Calu3 (cell line): ENCODE measurements at regions not wholly inside any gene's neighbourhood (a gene's known extent, or its start where the extent isn't known, plus 50 kb on each side); places are given as distances from the start of the nearest gene placed in this dataset.

Experiments
- BruUV-seq: library from RNA; stranded (reverse); fragments of 400-500 nt; replicated peaks from 2 replicates; lab custom pipeline; 2021; lab: Mats Ljungman, UMichigan
- CTCF ChIA-PET: fragments of 300-600 bp; sonication (Branson Sonifier 250); formaldehyde crosslinking; loops from one replicate; lab custom pipeline; 2022; ENCODE audit warnings: antibody characterized with exemption; lab: Charles Lee
- DNase-seq: peaks from one replicate; pipeline ENCODE4 v3.0.0; 2022
- H3K27ac Mint-ChIP-seq: one replicate; pipeline ENCODE4 v1.8.0; 2022; ENCODE audit warnings: mixed read lengths; ENCODE audit not compliant: unreplicated experiment
- H3K27me3 Mint-ChIP-seq: one replicate; pipeline ENCODE4 v1.8.0; 2022; ENCODE audit warnings: mixed read lengths; ENCODE audit not compliant: unreplicated experiment
- H3K36me3 Mint-ChIP-seq: one replicate; pipeline ENCODE4 v1.8.0; 2022; ENCODE audit warnings: mild to moderate bottlenecking, moderate library complexity, mixed read lengths; ENCODE audit not compliant: insufficient read depth, unreplicated experiment
- H3K4me1 Mint-ChIP-seq: one replicate; pipeline ENCODE4 v1.8.0; 2022; ENCODE audit warnings: mild to moderate bottlenecking, low read depth, mixed read lengths; ENCODE audit not compliant: unreplicated experiment
- H3K4me3 Mint-ChIP-seq: one replicate; pipeline ENCODE4 v1.8.0; 2022; ENCODE audit warnings: mild to moderate bottlenecking, low read depth, moderate library complexity, mixed read lengths; ENCODE audit not compliant: unreplicated experiment
- H3K9me3 Mint-ChIP-seq: one replicate; pipeline ENCODE4 v1.8.0; 2022; ENCODE audit warnings: low read depth, mixed read lengths; ENCODE audit not compliant: unreplicated experiment
- intact Hi-C: fragments of 100-400 bp; cut with micrococcal nuclease; formaldehyde crosslinking; loops from one replicate; pipeline ENCODE4 v1.10.0; 2022; ENCODE audit not compliant: unreplicated experiment
- TF ChIP-seq, protein P1 (sequence below): fragments of 200-600 bp; IDR thresholded peaks from one replicate; pipeline ENCODE4 v1.8.0; 2022; ENCODE audit warnings: antibody characterized with exemption; ENCODE audit not compliant: unreplicated experiment

DNA sequence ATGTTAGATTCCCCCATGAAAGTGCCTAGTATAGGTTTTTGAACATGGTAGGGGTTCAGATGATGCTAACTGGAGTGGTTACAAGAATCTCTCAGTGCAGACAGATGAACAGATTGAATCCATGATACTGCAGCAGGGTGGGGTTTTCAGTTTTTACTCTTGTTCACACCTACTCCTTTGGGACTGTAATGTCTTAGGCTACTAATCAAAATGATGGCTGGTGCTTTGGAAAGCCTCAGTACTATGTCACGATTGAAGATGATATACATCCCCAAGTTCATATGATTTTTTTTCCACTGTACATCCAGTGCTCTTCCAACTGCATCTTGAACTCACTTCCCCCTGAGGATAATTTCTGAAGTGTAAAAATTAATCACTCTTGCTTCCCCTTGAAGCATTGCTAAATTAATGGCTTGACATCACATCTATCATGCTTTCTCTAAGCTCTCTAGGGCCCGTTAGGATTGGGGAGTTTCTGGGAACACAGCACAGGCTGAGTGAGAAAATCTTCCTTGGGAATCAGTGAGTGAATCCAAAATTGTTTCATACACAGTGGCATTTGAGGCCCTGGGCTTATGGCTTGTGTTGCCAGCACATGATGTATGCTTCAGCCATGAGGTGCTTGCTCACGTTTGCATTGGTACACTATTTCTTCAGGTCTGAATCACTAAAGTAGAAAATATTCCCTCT, 115.0 kb upstream of the TPRG1 start:
- no peaks in the 10 kb centered on the region for H3K9me3 Mint-ChIP-seq
- intact Hi-C loops: no loop called here
- no peaks in the 10 kb centered on the region for H3K4me1 Mint-ChIP-seq
- H3K36me3 Mint-ChIP-seq: no peaks in the 10 kb centered on the region
- H3K4me3 Mint-ChIP-seq: no peak overlapping the region
- CTCF ChIA-PET: no interaction called here
- no peak overlapping the region for H3K27ac Mint-ChIP-seq
- TF ChIP-seq, protein P1, sequence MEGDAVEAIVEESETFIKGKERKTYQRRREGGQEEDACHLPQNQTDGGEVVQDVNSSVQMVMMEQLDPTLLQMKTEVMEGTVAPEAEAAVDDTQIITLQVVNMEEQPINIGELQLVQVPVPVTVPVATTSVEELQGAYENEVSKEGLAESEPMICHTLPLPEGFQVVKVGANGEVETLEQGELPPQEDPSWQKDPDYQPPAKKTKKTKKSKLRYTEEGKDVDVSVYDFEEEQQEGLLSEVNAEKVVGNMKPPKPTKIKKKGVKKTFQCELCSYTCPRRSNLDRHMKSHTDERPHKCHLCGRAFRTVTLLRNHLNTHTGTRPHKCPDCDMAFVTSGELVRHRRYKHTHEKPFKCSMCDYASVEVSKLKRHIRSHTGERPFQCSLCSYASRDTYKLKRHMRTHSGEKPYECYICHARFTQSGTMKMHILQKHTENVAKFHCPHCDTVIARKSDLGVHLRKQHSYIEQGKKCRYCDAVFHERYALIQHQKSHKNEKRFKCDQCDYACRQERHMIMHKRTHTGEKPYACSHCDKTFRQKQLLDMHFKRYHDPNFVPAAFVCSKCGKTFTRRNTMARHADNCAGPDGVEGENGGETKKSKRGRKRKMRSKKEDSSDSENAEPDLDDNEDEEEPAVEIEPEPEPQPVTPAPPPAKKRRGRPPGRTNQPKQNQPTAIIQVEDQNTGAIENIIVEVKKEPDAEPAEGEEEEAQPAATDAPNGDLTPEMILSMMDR: no peak
- no peak for DNase-seq
- peaks cover 52% of the 10 kb centered on the region for H3K27me3 Mint-ChIP-seq
- no TSS peak for BruUV-seq

DNA sequence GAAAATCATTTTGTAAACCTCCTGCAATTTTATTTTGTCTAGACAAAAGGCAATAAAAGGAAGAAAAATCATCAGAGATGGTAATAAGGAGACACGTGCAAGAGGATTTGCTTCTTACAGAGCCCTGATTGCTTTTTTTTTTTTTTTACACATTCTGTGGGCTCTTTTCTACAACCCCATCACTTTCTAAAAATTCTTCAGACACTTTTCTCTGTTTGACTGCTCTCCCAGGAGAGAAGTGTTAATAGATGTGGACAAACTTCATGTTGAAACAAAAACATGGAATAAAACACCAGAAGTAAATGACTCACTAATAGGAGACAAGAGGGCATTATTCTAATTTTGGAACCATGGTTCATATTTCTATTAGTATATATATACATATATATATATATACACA, 114.4 kb upstream of the TPRG1 start:
- no peak for DNase-seq
- Mint-ChIP-seq H3K4me1 (no peaks in the 10 kb centered on the region), H3K36me3 (no peaks in the 10 kb centered on the region), H3K27ac (no peak overlapping the region), H3K9me3 (peaks cover 2% of the 10 kb centered on the region), H3K27me3 (peaks cover 51% of the 10 kb centered on the region), H3K4me3 (no peak overlapping the region)
- no TSS peak for BruUV-seq
- TF ChIP-seq, protein P1: no peak
- CTCF ChIA-PET: no interaction called here
- intact Hi-C loops: no loop called here

GRCh38 chr3:189058071-189058470, 113.7 kb upstream of the TPRG1 start:
- BruUV-seq: no TSS peak
- H3K9me3 Mint-ChIP-seq: peaks cover 2% of the 10 kb centered on the region
- no peak for DNase-seq
- no peaks in the 10 kb centered on the region for H3K4me1 Mint-ChIP-seq
- H3K27ac Mint-ChIP-seq: no peak overlapping the region
- peaks cover 49% of the 10 kb centered on the region for H3K27me3 Mint-ChIP-seq
- TF ChIP-seq, protein P1: no peak
- H3K4me3 Mint-ChIP-seq: no peak overlapping the region
- CTCF ChIA-PET: no interaction called here
- intact Hi-C loops: no loop called here
- no peaks in the 10 kb centered on the region for H3K36me3 Mint-ChIP-seq

- Mint-ChIP-seq H3K27ac (no peak overlapping the region), H3K4me1 (no peaks in the 10 kb centered on the region), H3K9me3 (peaks cover 8% of the 10 kb centered on the region), H3K27me3 (no peaks in the 10 kb centered on the region), H3K4me3 (no peak overlapping the region), H3K36me3 (no peaks in the 10 kb centered on the region)
- CTCF ChIA-PET: no interaction called here
- TF ChIP-seq, protein P1: no peak
- no TSS peak for BruUV-seq
- DNase-seq: no peak
- intact Hi-C loops: no loop called here
These were observed 100.8 kb upstream of the TPRG1 start for GRCh38 chr3:189070965-189071364.
